ENCODE measurements at regions not wholly inside any gene's neighbourhood (a gene's known extent, or its start where the extent isn't known, plus 50 kb on each side); places are given as distances from the start of the nearest gene placed in this dataset.

GRCh38 chr3:104911376-104911775, 455.3 kb upstream of the ALCAM start:
- H2AFZ ChIP-seq (ENCODE audit: control insufficient read depth, low read depth, low read length): no peak overlapping the region
- no peak for DNase-seq (ENCODE audit: low read depth, low spot score)
- no peaks in the 10 kb centered on the region for H3K9me3 ChIP-seq (replicated peaks; ENCODE audit: control insufficient read depth, insufficient read depth, low read length)
- in situ Hi-C loops (cut with MboI): no loop called here
- no TSS peak for BruUV-seq (replicated peaks)
- H3K4me3 ChIP-seq: no peak overlapping the region
- H3K79me2 ChIP-seq (ENCODE audit: control insufficient read depth, insufficient read depth, low read length): no peaks in the 10 kb centered on the region
- ChIA-PET RAD21 (ENCODE audit: unreplicated experiment) (no interaction called here), CTCF (no interaction called here), SMC1A (ENCODE audit: uncharacterized antibody, unreplicated experiment) (interaction anchor here (0.6 kb wide), 2 partner anchors 26 to 278 kb away, joined by 3 read pairs; no protein-coding TSS in a partner anchor), POLR2A (interaction anchor here (0.7 kb wide), 1 partner anchor 392 kb away, joined by 3 read pairs; no protein-coding TSS in a partner anchor)
- no peak overlapping the region for H3K9ac ChIP-seq (ENCODE audit: control insufficient read depth, insufficient read depth, low read length)
- no peaks in the 10 kb centered on the region for H3K36me3 ChIP-seq (ENCODE audit: control insufficient read depth in 2 of 2, insufficient read depth in 2 of 2, low read length in 1 of 2)
- no peak overlapping the region for H3K4me2 ChIP-seq (ENCODE audit: control insufficient read depth, insufficient read depth)
- H3K4me1 ChIP-seq (ENCODE audit: control insufficient read depth, insufficient read depth, low read length): no peaks in the 10 kb centered on the region
- no peak for FAIRE-seq
- no peaks in the 10 kb centered on the region for H3K27me3 ChIP-seq (replicated peaks in 1 of 2; ENCODE audit: control insufficient read depth in 2 of 2, insufficient read depth in 2 of 2, low read length in 1 of 2)
- no peak for TF ChIP-seq MYC (IDR thresholded peaks at IDR 0.05; ENCODE audit: insufficient read depth, insufficient read length, insufficient replicate concordance, low read length, severe bottlenecking)
- no peak for TF ChIP-seq BCL11A (IDR thresholded peaks at IDR 0.05; ENCODE audit: low read depth, low read length)
- H3K27ac ChIP-seq (ENCODE audit: control insufficient read depth, insufficient read depth): no peak overlapping the region
- 0% methylated on average over 1 of the region's 1 CpG for WGBS (ENCODE audit: insufficient coverage, insufficient replicate concordance, low lambda C conversion rate, missing lambda C conversion rate)
- no peaks in the 10 kb centered on the region for H4K20me1 ChIP-seq (ENCODE audit: control insufficient read depth, insufficient read depth)
- no peak for ATAC-seq
- intact Hi-C loops (cut with micrococcal nuclease; ENCODE audit: unreplicated experiment): no loop called here

- no peak overlapping the region for H3K4me2 ChIP-seq (ENCODE audit: control insufficient read depth, insufficient read depth)
- WGBS (ENCODE audit: insufficient coverage, insufficient replicate concordance, low lambda C conversion rate, missing lambda C conversion rate): 0% methylated on average over 1 of the region's 1 CpG
- H3K27ac ChIP-seq (ENCODE audit: control insufficient read depth, insufficient read depth): no peak overlapping the region
- H3K36me3 ChIP-seq (ENCODE audit: control insufficient read depth in 2 of 2, insufficient read depth in 2 of 2, low read length in 1 of 2): no peaks in the 10 kb centered on the region
- ChIA-PET RAD21 (ENCODE audit: unreplicated experiment) (no interaction called here), SMC1A (ENCODE audit: uncharacterized antibody, unreplicated experiment) (interaction anchor here (0.6 to 1.0 kb wide), 2 partner anchors 10 to 642 kb away, joined by 3 to 4 read pairs; no protein-coding TSS in a partner anchor), CTCF (no interaction called here), POLR2A (no interaction called here)
- in situ Hi-C loops (cut with MboI): no loop called here
- intact Hi-C loops (cut with micrococcal nuclease; ENCODE audit: unreplicated experiment): no loop called here
- no peak for TF ChIP-seq GABPA (IDR thresholded peaks at IDR 0.05; ENCODE audit: low read depth)
- no peak for TF ChIP-seq CBX3 (IDR thresholded peaks at IDR 0.05; ENCODE audit: borderline replicate concordance, low read depth)
- no peak for TF ChIP-seq E2F8 (IDR thresholded peaks at IDR 0.05; ENCODE audit: low read depth, partially characterized antibody)
- TF ChIP-seq SIX5 (IDR thresholded peaks at IDR 0.05; ENCODE audit: low read depth, low read length, severe bottlenecking): no peak
- H3K4me1 ChIP-seq (ENCODE audit: control insufficient read depth, insufficient read depth, low read length): no peaks in the 10 kb centered on the region
- DNase-seq (ENCODE audit: low read depth, low spot score) (no peak), FAIRE-seq (no peak), ATAC-seq (no peak)
- no peak overlapping the region for H2AFZ ChIP-seq (ENCODE audit: control insufficient read depth, low read depth, low read length)
- peaks cover 2% of the 10 kb centered on the region; the same call in 1 of the 3 replicates for H3K9me3 ChIP-seq (replicated peaks; ENCODE audit: control insufficient read depth, insufficient read depth, low read length)
- no peak overlapping the region for H3K9ac ChIP-seq (ENCODE audit: control insufficient read depth, insufficient read depth, low read length)
- H4K20me1 ChIP-seq (ENCODE audit: control insufficient read depth, insufficient read depth): no peaks in the 10 kb centered on the region
- no TSS peak for BruUV-seq (replicated peaks)
- no peak overlapping the region for H3K4me3 ChIP-seq
- H3K79me2 ChIP-seq (ENCODE audit: control insufficient read depth, insufficient read depth, low read length): no peaks in the 10 kb centered on the region
- H3K27me3 ChIP-seq (replicated peaks in 1 of 2; ENCODE audit: control insufficient read depth in 2 of 2, insufficient read depth in 2 of 2, low read length in 1 of 2): no peaks in the 10 kb centered on the region
Observed at GRCh38 chr3:104916971-104917370, 449.7 kb upstream of the ALCAM start.
